LNCaP clone FGC (cell line): ENCODE measurements at regions not wholly inside any gene's neighbourhood (a gene's known extent, or its start where the extent isn't known, plus 50 kb on each side); places are given as distances from the start of the nearest gene placed in this dataset.
"Not testable (repeated sequence)": the region's sequence is repeated elsewhere in the genome, so short reads cannot be mapped to it uniquely, and the experiment has no call there.

ENCODE experiments used
- DNase-seq: peaks from one replicate; pipeline ENCODE4 v3.0.0-alpha.2; 2011; ENCODE audit warnings: low read depth
- H3K4me3 ChIP-seq: 2 replicates; pipeline ENCODE4 v1.5.1; 2011; ENCODE audit warnings: mild to moderate bottlenecking, low read depth, low read length, control low read depth
- TF ChIP-seq, protein P1 (sequence below): IDR thresholded peaks from 2 replicates; pipeline ENCODE4 v1.5.1; 2012; ENCODE audit warnings: mild to moderate bottlenecking; ENCODE audit not compliant: control insufficient read depth, insufficient read depth; ENCODE audit errors: extremely low read depth

DNA sequence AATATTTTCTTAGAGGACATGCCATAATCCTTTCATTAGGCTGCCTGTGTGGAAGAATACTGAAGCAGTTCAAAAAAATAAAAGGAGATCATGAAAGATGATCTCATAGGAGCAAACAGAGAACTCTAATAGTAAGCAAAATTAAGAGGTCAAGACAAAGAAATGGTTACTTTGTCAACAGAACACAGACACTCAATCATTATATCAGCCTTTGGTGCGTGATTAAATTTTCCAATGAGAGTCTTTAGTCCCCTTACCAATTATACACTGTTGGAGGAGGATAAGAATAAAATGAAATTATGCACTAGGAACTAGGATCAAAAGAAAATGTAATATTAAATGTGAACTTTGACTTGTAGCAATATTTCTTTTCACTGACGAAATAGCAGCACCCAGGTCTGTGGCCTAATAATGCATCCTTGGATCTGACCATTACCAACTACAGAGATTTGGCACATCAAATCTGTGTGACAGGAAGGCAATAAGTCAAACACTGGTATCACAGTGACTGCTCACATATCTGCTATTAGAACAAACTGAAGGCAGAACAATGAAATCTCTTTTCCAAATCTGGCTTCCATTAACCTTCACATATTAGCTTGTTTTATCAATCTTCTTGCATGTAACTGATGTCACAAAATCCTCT lies 1812.9 kb downstream of the PLA2G4A start:
- TF ChIP-seq, protein P1, sequence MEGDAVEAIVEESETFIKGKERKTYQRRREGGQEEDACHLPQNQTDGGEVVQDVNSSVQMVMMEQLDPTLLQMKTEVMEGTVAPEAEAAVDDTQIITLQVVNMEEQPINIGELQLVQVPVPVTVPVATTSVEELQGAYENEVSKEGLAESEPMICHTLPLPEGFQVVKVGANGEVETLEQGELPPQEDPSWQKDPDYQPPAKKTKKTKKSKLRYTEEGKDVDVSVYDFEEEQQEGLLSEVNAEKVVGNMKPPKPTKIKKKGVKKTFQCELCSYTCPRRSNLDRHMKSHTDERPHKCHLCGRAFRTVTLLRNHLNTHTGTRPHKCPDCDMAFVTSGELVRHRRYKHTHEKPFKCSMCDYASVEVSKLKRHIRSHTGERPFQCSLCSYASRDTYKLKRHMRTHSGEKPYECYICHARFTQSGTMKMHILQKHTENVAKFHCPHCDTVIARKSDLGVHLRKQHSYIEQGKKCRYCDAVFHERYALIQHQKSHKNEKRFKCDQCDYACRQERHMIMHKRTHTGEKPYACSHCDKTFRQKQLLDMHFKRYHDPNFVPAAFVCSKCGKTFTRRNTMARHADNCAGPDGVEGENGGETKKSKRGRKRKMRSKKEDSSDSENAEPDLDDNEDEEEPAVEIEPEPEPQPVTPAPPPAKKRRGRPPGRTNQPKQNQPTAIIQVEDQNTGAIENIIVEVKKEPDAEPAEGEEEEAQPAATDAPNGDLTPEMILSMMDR = no peak

DNA sequence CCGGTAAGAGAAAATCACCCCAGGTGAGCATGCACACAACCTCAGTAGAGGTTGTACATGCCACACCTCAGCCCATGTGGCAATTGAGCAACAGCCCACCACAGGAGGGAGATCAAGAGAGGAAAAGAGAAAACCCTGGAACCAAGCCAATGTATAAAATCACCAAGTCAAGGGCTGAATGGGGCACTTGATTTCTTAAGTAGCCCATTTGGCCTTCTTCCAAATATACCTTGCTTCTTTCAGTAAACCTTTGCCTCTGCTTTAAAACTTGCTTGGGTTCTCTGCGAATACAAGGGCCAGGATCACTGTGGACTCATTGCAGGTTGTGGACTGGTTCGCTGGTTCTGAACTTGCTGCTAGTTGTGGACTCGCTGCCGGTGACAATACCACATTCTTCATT lies 1814.0 kb downstream of the PLA2G4A start:
- TF ChIP-seq, protein P1 = no peak
- DNase-seq = no peak
- no peak overlapping the region for H3K4me3 ChIP-seq

More for the DNA sequence above, 1812.9 kb downstream of the PLA2G4A start:
- no peak overlapping the region for H3K4me3 ChIP-seq
- no peak for DNase-seq

DNA sequence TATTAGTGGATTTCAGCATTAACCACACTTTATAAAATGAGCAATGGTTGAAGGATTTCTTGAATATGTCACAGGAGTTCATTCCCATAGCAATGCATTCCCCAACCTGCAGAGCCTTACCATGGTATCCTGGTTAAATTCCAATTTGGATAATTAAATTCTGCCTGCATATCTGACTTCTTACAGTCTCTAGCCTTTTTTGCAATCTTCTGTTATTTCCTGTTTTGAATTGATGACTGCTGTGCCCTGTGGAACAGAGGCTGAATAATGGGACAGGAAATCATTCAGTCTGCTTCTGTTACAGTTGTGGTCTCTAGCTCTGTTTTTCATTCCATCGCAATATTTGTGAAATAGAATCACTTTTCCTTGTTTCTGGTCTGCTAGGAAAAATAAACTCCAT lies 1823.9 kb downstream of the PLA2G4A start:
- H3K4me3 ChIP-seq = no peak overlapping the region
- TF ChIP-seq, protein P1 = no peak
- no peak for DNase-seq

DNA sequence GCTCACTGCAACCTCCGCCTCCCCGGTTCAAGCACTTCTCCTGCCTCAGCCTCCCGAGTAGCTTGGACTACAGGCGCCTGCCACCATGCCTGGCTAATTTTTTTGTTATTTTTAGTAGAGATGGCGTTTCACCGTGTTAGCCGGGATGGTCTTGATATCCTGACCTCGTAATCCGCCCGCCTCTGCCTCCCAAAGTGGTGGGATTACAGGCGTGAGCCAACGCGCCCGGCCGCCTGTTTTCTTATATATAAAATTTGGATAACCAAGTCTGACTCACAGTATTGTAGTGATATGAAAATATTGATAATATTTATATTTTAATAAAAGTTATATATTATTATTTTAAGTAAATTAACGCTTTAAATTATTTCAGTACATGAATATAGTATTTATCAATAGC lies 1821.7 kb downstream of the BRINP3 start:
- not testable (repeated sequence) for H3K4me3 ChIP-seq, DNase-seq

DNA sequence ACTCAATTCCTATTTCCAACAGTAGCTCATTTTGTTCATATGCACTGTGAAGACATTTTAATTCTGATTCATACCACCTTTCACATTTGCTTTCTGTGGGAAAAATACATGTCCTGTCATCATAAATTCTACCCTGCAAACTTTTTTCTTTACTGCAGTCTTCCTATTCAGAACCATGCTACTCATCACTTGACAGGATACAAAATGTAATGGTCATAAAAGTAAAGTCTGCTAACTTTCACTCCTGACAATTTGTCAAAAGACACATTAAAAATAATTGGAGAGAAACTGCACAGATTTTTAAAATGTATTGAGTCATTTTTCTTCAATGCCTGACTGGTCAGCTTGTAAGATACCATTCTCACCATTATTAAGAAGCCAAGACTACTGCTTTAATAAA lies 1817.1 kb downstream of the BRINP3 start:
- H3K4me3 ChIP-seq = no peak overlapping the region
- no peak for DNase-seq
- TF ChIP-seq, protein P1 = no peak

DNA sequence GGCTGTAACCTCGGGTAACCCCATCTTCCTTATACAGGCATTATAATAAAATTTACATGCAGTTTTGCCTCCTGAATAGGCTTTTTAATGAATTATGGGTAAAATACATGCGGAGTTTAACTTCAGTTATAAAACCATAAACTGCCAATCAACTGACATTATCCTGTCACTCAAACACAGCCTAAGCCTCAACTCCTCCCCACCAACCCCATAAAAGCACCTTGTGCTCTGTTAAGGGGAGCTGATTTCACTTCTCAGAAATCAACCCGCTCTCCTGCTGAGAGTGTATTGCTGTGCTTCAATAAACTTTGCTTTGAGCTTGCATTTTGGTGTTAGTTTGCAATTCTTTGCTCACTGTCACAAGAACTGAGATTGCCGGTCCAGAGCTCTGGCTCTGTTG lies 1812.2 kb downstream of the BRINP3 start:
- H3K4me3 ChIP-seq = no peak overlapping the region
- no peak for DNase-seq
- TF ChIP-seq, protein P1 = no peak

DNA sequence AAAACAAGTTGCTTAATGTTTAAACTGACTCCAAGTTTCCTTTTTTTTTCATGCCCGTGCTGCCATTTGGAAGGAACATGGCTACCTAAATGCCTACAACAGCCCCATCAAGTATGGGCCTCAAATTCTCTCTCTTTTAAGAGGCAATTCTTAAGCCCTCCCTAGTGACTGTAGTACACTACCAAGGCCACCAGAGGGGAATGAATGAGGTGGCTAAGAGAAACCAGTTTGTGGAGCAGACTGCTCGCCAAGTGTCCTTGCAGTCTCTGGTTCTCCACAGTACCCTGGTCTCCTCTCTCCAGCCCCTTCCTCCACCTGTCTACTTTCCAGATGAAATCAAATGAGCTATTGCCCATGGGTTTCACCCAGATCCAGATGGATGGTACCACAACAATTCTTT lies 1809.6 kb downstream of the BRINP3 start:
- no peak for DNase-seq
- TF ChIP-seq, protein P1 = no peak
- H3K4me3 ChIP-seq = no peak overlapping the region
